Progenitor cell of endocrine pancreas (in vitro differentiated cells): ENCODE measurements at regions not wholly inside any gene's neighbourhood (a gene's known extent, or its start where the extent isn't known, plus 50 kb on each side); places are given as distances from the start of the nearest gene placed in this dataset.

Experiments
- DNase-seq: peaks from one replicate; pipeline ENCODE4 v3.0.0; 2021; ENCODE audit warnings: low spot score; ENCODE audit not compliant: unreplicated experiment
- H3K27ac Mint-ChIP-seq: 2 replicates; pipeline ENCODE4 v1.8.0; 2021; ENCODE audit warnings: mild to moderate bottlenecking, moderate library complexity, mixed read lengths
- H3K27me3 Mint-ChIP-seq: 2 replicates; pipeline ENCODE4 v1.8.0; 2021; ENCODE audit warnings: mixed read lengths
- H3K36me3 Mint-ChIP-seq: 2 replicates; pipeline ENCODE4 v1.8.0; 2022; ENCODE audit warnings: mixed read lengths; ENCODE audit not compliant: insufficient read depth
- H3K4me1 Mint-ChIP-seq: 2 replicates; pipeline ENCODE4 v1.8.0; 2021; ENCODE audit warnings: low read depth, mixed read lengths
- H3K4me3 Mint-ChIP-seq: 2 replicates; pipeline ENCODE4 v1.8.0; 2021; ENCODE audit warnings: low read depth, mild to moderate bottlenecking, moderate library complexity, mixed read lengths
- H3K9me3 Mint-ChIP-seq: 2 replicates; pipeline ENCODE4 v1.8.0; 2021; ENCODE audit warnings: low read depth, mixed read lengths
- TF ChIP-seq, protein P1 (sequence below): fragments of 200-600 bp; sonication (generic); IDR thresholded peaks from one replicate; pipeline ENCODE4 v1.5.0; 2021; ENCODE audit warnings: antibody characterized with exemption, mild to moderate bottlenecking; ENCODE audit not compliant: unreplicated experiment

DNA sequence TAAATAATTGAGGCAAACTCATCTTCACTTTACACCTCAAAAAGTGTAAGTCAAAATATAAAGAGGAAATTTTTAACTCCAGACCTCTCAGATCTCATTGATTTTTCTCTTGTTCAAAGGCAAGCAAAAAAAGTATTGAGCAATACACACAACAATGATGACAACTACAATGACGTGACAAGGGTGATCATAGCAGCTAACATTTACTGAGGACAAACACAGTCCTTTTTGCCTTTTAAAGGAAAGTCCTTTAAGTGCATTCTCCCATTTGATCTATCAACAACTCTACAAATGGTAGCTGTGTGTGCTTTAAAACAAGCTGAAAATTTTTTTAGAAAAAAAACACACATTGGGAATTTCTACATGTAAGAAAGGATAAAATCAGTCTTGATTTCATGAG is 123.5 kb upstream of the CTAGE1 start:
- H3K9me3 Mint-ChIP-seq: peaks cover 3% of the 10 kb centered on the region
- H3K27ac Mint-ChIP-seq: no peak overlapping the region
- no peak for DNase-seq
- TF ChIP-seq, protein P1, sequence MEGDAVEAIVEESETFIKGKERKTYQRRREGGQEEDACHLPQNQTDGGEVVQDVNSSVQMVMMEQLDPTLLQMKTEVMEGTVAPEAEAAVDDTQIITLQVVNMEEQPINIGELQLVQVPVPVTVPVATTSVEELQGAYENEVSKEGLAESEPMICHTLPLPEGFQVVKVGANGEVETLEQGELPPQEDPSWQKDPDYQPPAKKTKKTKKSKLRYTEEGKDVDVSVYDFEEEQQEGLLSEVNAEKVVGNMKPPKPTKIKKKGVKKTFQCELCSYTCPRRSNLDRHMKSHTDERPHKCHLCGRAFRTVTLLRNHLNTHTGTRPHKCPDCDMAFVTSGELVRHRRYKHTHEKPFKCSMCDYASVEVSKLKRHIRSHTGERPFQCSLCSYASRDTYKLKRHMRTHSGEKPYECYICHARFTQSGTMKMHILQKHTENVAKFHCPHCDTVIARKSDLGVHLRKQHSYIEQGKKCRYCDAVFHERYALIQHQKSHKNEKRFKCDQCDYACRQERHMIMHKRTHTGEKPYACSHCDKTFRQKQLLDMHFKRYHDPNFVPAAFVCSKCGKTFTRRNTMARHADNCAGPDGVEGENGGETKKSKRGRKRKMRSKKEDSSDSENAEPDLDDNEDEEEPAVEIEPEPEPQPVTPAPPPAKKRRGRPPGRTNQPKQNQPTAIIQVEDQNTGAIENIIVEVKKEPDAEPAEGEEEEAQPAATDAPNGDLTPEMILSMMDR: no peak
- H3K4me1 Mint-ChIP-seq: peaks cover 28% of the 10 kb centered on the region
- no peak overlapping the region for H3K4me3 Mint-ChIP-seq
- no peaks in the 10 kb centered on the region for H3K36me3 Mint-ChIP-seq
- no peaks in the 10 kb centered on the region for H3K27me3 Mint-ChIP-seq

DNA sequence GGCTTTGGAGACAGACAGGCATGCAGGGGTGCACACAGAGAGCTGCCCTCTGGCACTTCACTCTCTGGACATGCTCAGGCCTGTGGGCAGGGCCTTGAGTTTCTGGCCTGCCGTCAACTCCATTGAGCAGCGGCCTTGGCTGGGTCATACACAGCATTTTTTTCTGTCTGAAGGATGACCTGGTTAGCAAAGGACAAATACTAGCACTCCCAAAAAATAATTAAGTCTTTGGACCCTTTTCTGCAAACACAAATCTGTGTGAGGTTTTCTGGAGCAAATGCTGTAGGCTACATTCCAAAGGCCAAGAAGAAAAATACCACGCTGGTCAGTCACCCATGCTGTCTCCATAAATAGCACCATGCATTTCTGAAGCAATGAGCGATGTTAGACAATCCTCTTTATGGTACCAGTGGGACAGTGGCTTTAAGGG is 124.7 kb upstream of the CTAGE1 start:
- Mint-ChIP-seq H3K36me3 (no peaks in the 10 kb centered on the region), H3K4me3 (no peak overlapping the region), H3K27ac (no peak overlapping the region), H3K9me3 (peaks cover 3% of the 10 kb centered on the region), H3K27me3 (no peaks in the 10 kb centered on the region), H3K4me1 (peaks cover 27% of the 10 kb centered on the region)
- DNase-seq: no peak
- TF ChIP-seq, protein P1: no peak

- TF ChIP-seq, protein P1: no peak
- peaks cover 3% of the 10 kb centered on the region for H3K9me3 Mint-ChIP-seq
- H3K27me3 Mint-ChIP-seq: no peaks in the 10 kb centered on the region
- no peak for DNase-seq
- no peak overlapping the region for H3K4me3 Mint-ChIP-seq
- peaks cover 27% of the 10 kb centered on the region for H3K4me1 Mint-ChIP-seq
- no peaks in the 10 kb centered on the region for H3K36me3 Mint-ChIP-seq
- H3K27ac Mint-ChIP-seq: no peak overlapping the region
Observed at GRCh38 chr18:22543769-22544168, 126.1 kb upstream of the CTAGE1 start.

DNA sequence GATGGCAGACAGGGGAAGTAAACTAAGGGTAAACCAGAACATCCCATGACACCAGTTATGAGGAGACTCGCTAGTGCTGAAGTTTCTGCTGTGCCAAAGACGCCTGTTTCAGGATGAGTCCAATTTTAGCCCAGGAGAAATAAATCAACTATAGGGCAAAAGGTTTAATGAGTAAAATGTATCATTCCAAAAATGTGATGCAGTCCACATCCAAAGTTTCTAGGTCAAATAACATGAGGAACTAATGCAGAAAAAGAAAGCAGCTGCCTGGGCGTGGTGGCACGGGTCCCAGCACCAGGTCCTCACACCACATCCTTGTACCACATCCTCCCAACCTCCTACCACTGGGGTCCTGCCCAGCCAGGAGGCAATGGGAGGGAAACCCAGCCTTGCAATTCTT is 126.9 kb upstream of the CTAGE1 start:
- H3K4me3 Mint-ChIP-seq: no peak overlapping the region
- DNase-seq: no peak
- H3K4me1 Mint-ChIP-seq: peaks cover 27% of the 10 kb centered on the region
- H3K9me3 Mint-ChIP-seq: peaks cover 3% of the 10 kb centered on the region
- no peaks in the 10 kb centered on the region for H3K36me3 Mint-ChIP-seq
- no peaks in the 10 kb centered on the region for H3K27me3 Mint-ChIP-seq
- no peak overlapping the region for H3K27ac Mint-ChIP-seq
- TF ChIP-seq, protein P1: no peak

GRCh38 chr18:22545066-22545760 is 127.5 kb upstream of the CTAGE1 start:
- no peaks in the 10 kb centered on the region for H3K36me3 Mint-ChIP-seq
- peaks cover 3% of the 10 kb centered on the region for H3K9me3 Mint-ChIP-seq
- no peaks in the 10 kb centered on the region for H3K27me3 Mint-ChIP-seq
- H3K4me1 Mint-ChIP-seq: peaks cover 27% of the 10 kb centered on the region
- no peak overlapping the region for H3K4me3 Mint-ChIP-seq
- H3K27ac Mint-ChIP-seq: no peak overlapping the region
- TF ChIP-seq, protein P1: no peak
- no peak for DNase-seq
